GM19438 (cell line): ENCODE measurements at regions not wholly inside any gene's neighbourhood (a gene's known extent, or its start where the extent isn't known, plus 50 kb on each side); places are given as distances from the start of the nearest gene placed in this dataset.

Source experiments
- ATAC-seq: cut with Tn5 transposase; IDR thresholded peaks from one replicate; pipeline ENCODE4 v1.9.1; 2021; ENCODE audit warnings: low read depth; ENCODE audit not compliant: unreplicated experiment

- no peak for ATAC-seq
These were observed 116.1 kb upstream of the DOCK10 start for GRCh38 chr2:225158360-225158759.

- ATAC-seq: no peak
These were observed 114.7 kb upstream of the DOCK10 start for GRCh38 chr2:225156853-225157451.

- no peak for ATAC-seq
These were observed 98.5 kb upstream of the DOCK10 start for GRCh38 chr2:225140723-225141122.

- no peak for ATAC-seq
These were observed 95.7 kb upstream of the DOCK10 start for GRCh38 chr2:225137971-225138370.

- ATAC-seq: no peak
These were observed 94.3 kb upstream of the DOCK10 start for GRCh38 chr2:225136552-225136951.

- ATAC-seq: no peak
These were observed 89.6 kb upstream of the DOCK10 start for GRCh38 chr2:225131898-225132297.

GRCh38 chr2:225130093-225130492, 87.8 kb upstream of the DOCK10 start:
- no peak for ATAC-seq

- no peak for ATAC-seq
These were observed 82.2 kb upstream of the DOCK10 start for GRCh38 chr2:225124311-225125017.

GRCh38 chr2:225122583-225123486, 80.6 kb upstream of the DOCK10 start:
- ATAC-seq: no peak

GRCh38 chr2:225122007-225122406, 79.7 kb upstream of the DOCK10 start:
- ATAC-seq: no peak

GRCh38 chr2:225120186-225120585, 77.9 kb upstream of the DOCK10 start:
- no peak for ATAC-seq

GRCh38 chr2:225117051-225117716, 74.9 kb upstream of the DOCK10 start:
- ATAC-seq: no peak

GRCh38 chr2:225114786-225115323, 72.6 kb upstream of the DOCK10 start:
- ATAC-seq: no peak

- ATAC-seq: no peak
These were observed 71.2 kb upstream of the DOCK10 start for GRCh38 chr2:225113371-225114015.

GRCh38 chr2:225112362-225113126, 70.3 kb upstream of the DOCK10 start:
- ATAC-seq: no peak

GRCh38 chr2:225108805-225109204, 66.5 kb upstream of the DOCK10 start:
- no peak for ATAC-seq

- no peak for ATAC-seq
These were observed 62.7 kb upstream of the DOCK10 start for GRCh38 chr2:225104971-225105370.

- ATAC-seq: no peak
These were observed 62.1 kb upstream of the DOCK10 start for GRCh38 chr2:225104321-225104720.

- no peak for ATAC-seq
These were observed 61.5 kb upstream of the DOCK10 start for GRCh38 chr2:225103737-225104141.
